Breast epithelium (tissue), 4 donors: ENCODE measurements at regions not wholly inside any gene's neighbourhood (a gene's known extent, or its start where the extent isn't known, plus 50 kb on each side); places are given as distances from the start of the nearest gene placed in this dataset.

Experiments
- DNase-seq, 2 donors: peaks; one replicate each; pipeline ENCODE4 v3.0.0-alpha.2; 2019; ENCODE audit warnings: low spot score in 2 of 2
- H3K27ac ChIP-seq, 2 donors: fragments of 200-600 bp; sonication (generic) in 1 of 2; one replicate each; pipeline ENCODE4 v1.5.1; 2016 to 2019; ENCODE audit warnings: mild to moderate bottlenecking in 1 of 2
- H3K27me3 ChIP-seq, 2 donors: fragments of 200-600 bp; sonication (generic) in 1 of 2; one replicate each; pipeline versions ENCODE4 v1.5.1 to v1.6.0; 2017 to 2019; ENCODE audit warnings: control low read depth in 1 of 2, mild to moderate bottlenecking in 1 of 2
- H3K36me3 ChIP-seq: fragments of 200-600 bp; one replicate; pipeline ENCODE4 v1.5.1; 2019
- H3K4me1 ChIP-seq, 2 donors: fragments of 200-600 bp; sonication (generic); one replicate each; pipeline ENCODE4 v1.5.1; 2016 to 2019; ENCODE audit warnings: control low read depth in 1 of 2
- H3K4me3 ChIP-seq, 3 donors: fragments of 200-600 bp; sonication (generic); 1 replicate in 2 of 3; 2 replicates in 1 of 3; pipeline ENCODE4 v1.5.1; 2016 to 2019; ENCODE audit warnings: mild to moderate bottlenecking in 3 of 3, moderate library complexity in 2 of 3
- H3K9me3 ChIP-seq, 2 donors: fragments of 200-600 bp; sonication (generic) in 1 of 2; one replicate each; pipeline ENCODE4 v1.5.1; 2016 to 2019; ENCODE audit warnings: control low read depth in 1 of 2
- CTCF ChIP-seq, 3 donors: fragments of 450-650 bp; IDR thresholded peaks; one replicate each; pipeline ENCODE4 v1.5.1; 2016 to 2017; ENCODE audit warnings: antibody characterized with exemption in 3 of 3, mild to moderate bottlenecking in 3 of 3, moderate library complexity in 3 of 3
- POLR2A ChIP-seq: fragments of 450-650 bp; IDR thresholded peaks from one replicate; pipeline ENCODE4 v1.6.1; 2016; ENCODE audit warnings: antibody characterized with exemption, mild to moderate bottlenecking, moderate library complexity
- POLR2AphosphoS5 ChIP-seq, 3 donors: sonication (generic); formaldehyde crosslinking; IDR thresholded peaks; one replicate each; pipeline ENCODE4 v1.6.1; 2017; ENCODE audit warnings: antibody characterized with exemption in 3 of 3
- intact Hi-C: fragments of 100-400 bp; cut with DNase I; formaldehyde crosslinking; loops from one replicate; pipeline ENCODE4 v1.15.1; 2023; ENCODE audit warnings: low total_unique reads

GRCh38 chr20:52461582-52461981 is 270.0 kb upstream of the ZFP64 start:
- DNase-seq, result peak in 1 of 2 donors; percentile 27
- Histone ChIP-seq H3K4me1 (no peaks in the 10 kb centered on the region), H3K27me3 (no peaks in the 10 kb centered on the region), H3K9me3 (no peaks in the 10 kb centered on the region), H3K36me3 (no peaks in the 10 kb centered on the region), H3K27ac (no peak overlapping the region), H3K4me3 (no peak overlapping the region)
- TF ChIP-seq POLR2AphosphoS5 (IDR thresholded peaks at IDR 0.05) (no peak), CTCF (IDR thresholded peaks at IDR 0.05) (no peak), POLR2A (no peak)
- intact Hi-C loops, result no loop called here

GRCh38 chr20:52459150-52459549 is 267.6 kb upstream of the ZFP64 start:
- DNase-seq, result no peak
- TF ChIP-seq POLR2AphosphoS5 (IDR thresholded peaks at IDR 0.05) (no peak), CTCF (IDR thresholded peaks at IDR 0.05) (no peak), POLR2A (no peak)
- H3K27me3 ChIP-seq, result no peaks in the 10 kb centered on the region
- H3K4me3 ChIP-seq, result no peak overlapping the region
- no peak overlapping the region for H3K27ac ChIP-seq
- intact Hi-C loops, result no loop called here
- no peaks in the 10 kb centered on the region for H3K9me3 ChIP-seq
- no peaks in the 10 kb centered on the region for H3K4me1 ChIP-seq
- H3K36me3 ChIP-seq, result no peaks in the 10 kb centered on the region

- H3K27ac ChIP-seq, result no peak overlapping the region
- intact Hi-C loops, result no loop called here
- no peak for TF ChIP-seq POLR2AphosphoS5 (IDR thresholded peaks at IDR 0.05)
- TF ChIP-seq CTCF (IDR thresholded peaks at IDR 0.05), result no peak
- TF ChIP-seq POLR2A, result no peak
- H3K4me1 ChIP-seq, result no peaks in the 10 kb centered on the region
- no peaks in the 10 kb centered on the region for H3K36me3 ChIP-seq
- no peak overlapping the region for H3K4me3 ChIP-seq
- no peaks in the 10 kb centered on the region for H3K27me3 ChIP-seq
- DNase-seq, result no peak
- H3K9me3 ChIP-seq, result no peaks in the 10 kb centered on the region
Observed at GRCh38 chr20:52457826-52458225, 266.2 kb upstream of the ZFP64 start.

- no peaks in the 10 kb centered on the region for H3K4me1 ChIP-seq
- peak in 1 of 2 donors; percentile 30 for DNase-seq
- H3K27me3 ChIP-seq, result no peaks in the 10 kb centered on the region
- no peak overlapping the region for H3K4me3 ChIP-seq
- no peak for TF ChIP-seq POLR2AphosphoS5 (IDR thresholded peaks at IDR 0.05)
- no peak for TF ChIP-seq CTCF (IDR thresholded peaks at IDR 0.05)
- TF ChIP-seq POLR2A, result no peak
- intact Hi-C loops, result no loop called here
- no peaks in the 10 kb centered on the region for H3K36me3 ChIP-seq
- H3K9me3 ChIP-seq, result no peaks in the 10 kb centered on the region
- H3K27ac ChIP-seq, result no peak overlapping the region
Observed at GRCh38 chr20:52454660-52455059, 263.1 kb upstream of the ZFP64 start.

GRCh38 chr20:52448513-52449232 is 257.1 kb upstream of the ZFP64 start:
- Histone ChIP-seq H3K27me3 (no peaks in the 10 kb centered on the region), H3K4me3 (no peak overlapping the region), H3K27ac (peak overlapping the region; percentile 23 to 36), H3K4me1 (no peaks in the 10 kb centered on the region), H3K9me3 (no peaks in the 10 kb centered on the region), H3K36me3 (no peaks in the 10 kb centered on the region)
- peak in 1 of 2 donors; percentile 62 for DNase-seq
- intact Hi-C loops, result no loop called here
- TF ChIP-seq POLR2A (no peak), CTCF (IDR thresholded peaks at IDR 0.05) (no peak), POLR2AphosphoS5 (IDR thresholded peaks at IDR 0.05) (no peak)
